ENCODE measurements at regions not wholly inside any gene's neighbourhood (a gene's known extent, or its start where the extent isn't known, plus 50 kb on each side); places are given as distances from the start of the nearest gene placed in this dataset.

- no peak overlapping the region for H2AFZ ChIP-seq (ENCODE audit: low read depth, low read length, severe bottlenecking)
- H3K4me2 ChIP-seq (ENCODE audit: low read depth, low read length, poor library complexity, severe bottlenecking): no peak overlapping the region
- no peaks in the 10 kb centered on the region for H3K9me3 ChIP-seq (ENCODE audit: insufficient read depth, low read length)
- H3K9me2 ChIP-seq (replicated peaks; ENCODE audit: insufficient read depth, low read length): no peaks in the 10 kb centered on the region
- H3K4me3 ChIP-seq (ENCODE audit: insufficient read depth, low read length, poor library complexity, severe bottlenecking): no peak overlapping the region
- H3K27ac ChIP-seq (ENCODE audit: low read depth, low read length): no peak overlapping the region
- H3K79me2 ChIP-seq (ENCODE audit: insufficient read depth, low read length): no peaks in the 10 kb centered on the region
- H3K27me3 ChIP-seq (ENCODE audit: low read length): no peaks in the 10 kb centered on the region
- TF ChIP-seq CTCF (IDR thresholded peaks at IDR 0.05; ENCODE audit: insufficient read depth, low read length, poor library complexity, severe bottlenecking): no peak
- no peak for TF ChIP-seq EZH2phosphoT487 (conservative IDR thresholded peaks at IDR 0.05; ENCODE audit: low read length)
- H3F3A ChIP-seq (ENCODE audit: insufficient read depth): no peaks in the 10 kb centered on the region
- H3K36me3 ChIP-seq (ENCODE audit: low read length): no peaks in the 10 kb centered on the region
- no peak overlapping the region for H3K9ac ChIP-seq (ENCODE audit: low read length)
- H4K20me1 ChIP-seq (ENCODE audit: low read depth, low read length): no peaks in the 10 kb centered on the region
Observed at GRCh38 chr11:92601048-92601447, 368.4 kb upstream of the MTNR1B start.

GRCh38 chr11:92605667-92606066 is 363.8 kb upstream of the MTNR1B start:
- no peaks in the 10 kb centered on the region for H3F3A ChIP-seq (ENCODE audit: insufficient read depth)
- H3K4me2 ChIP-seq (ENCODE audit: low read depth, low read length, poor library complexity, severe bottlenecking): no peak overlapping the region
- TF ChIP-seq EZH2phosphoT487 (conservative IDR thresholded peaks at IDR 0.05; ENCODE audit: low read length): no peak
- no peak for TF ChIP-seq CTCF (IDR thresholded peaks at IDR 0.05; ENCODE audit: insufficient read depth, low read length, poor library complexity, severe bottlenecking)
- no peaks in the 10 kb centered on the region for H3K79me2 ChIP-seq (ENCODE audit: insufficient read depth, low read length)
- no peaks in the 10 kb centered on the region for H3K36me3 ChIP-seq (ENCODE audit: low read length)
- H3K27ac ChIP-seq (ENCODE audit: low read depth, low read length): no peak overlapping the region
- no peaks in the 10 kb centered on the region for H3K9me2 ChIP-seq (replicated peaks; ENCODE audit: insufficient read depth, low read length)
- no peaks in the 10 kb centered on the region for H3K9me3 ChIP-seq (ENCODE audit: insufficient read depth, low read length)
- no peak overlapping the region for H3K9ac ChIP-seq (ENCODE audit: low read length)
- H3K27me3 ChIP-seq (ENCODE audit: low read length): no peaks in the 10 kb centered on the region
- no peak overlapping the region for H2AFZ ChIP-seq (ENCODE audit: low read depth, low read length, severe bottlenecking)
- H4K20me1 ChIP-seq (ENCODE audit: low read depth, low read length): no peaks in the 10 kb centered on the region
- no peak overlapping the region for H3K4me3 ChIP-seq (ENCODE audit: insufficient read depth, low read length, poor library complexity, severe bottlenecking)

- Histone ChIP-seq H3K4me3 (ENCODE audit: insufficient read depth, low read length, poor library complexity, severe bottlenecking) (no peak overlapping the region), H3K27ac (ENCODE audit: low read depth, low read length) (no peak overlapping the region), H3K9ac (ENCODE audit: low read length) (no peak overlapping the region), H4K20me1 (ENCODE audit: low read depth, low read length) (no peaks in the 10 kb centered on the region), H2AFZ (ENCODE audit: low read depth, low read length, severe bottlenecking) (no peak overlapping the region), H3K79me2 (ENCODE audit: insufficient read depth, low read length) (no peaks in the 10 kb centered on the region), H3K27me3 (ENCODE audit: low read length) (no peaks in the 10 kb centered on the region), H3K36me3 (ENCODE audit: low read length) (no peaks in the 10 kb centered on the region), H3K9me3 (ENCODE audit: insufficient read depth, low read length) (no peaks in the 10 kb centered on the region), H3K9me2 (replicated peaks; ENCODE audit: insufficient read depth, low read length) (no peaks in the 10 kb centered on the region), H3K4me2 (ENCODE audit: low read depth, low read length, poor library complexity, severe bottlenecking) (no peak overlapping the region), H3F3A (ENCODE audit: insufficient read depth) (no peaks in the 10 kb centered on the region)
- TF ChIP-seq EZH2phosphoT487 (conservative IDR thresholded peaks at IDR 0.05; ENCODE audit: low read length) (no peak), CTCF (IDR thresholded peaks at IDR 0.05; ENCODE audit: insufficient read depth, low read length, poor library complexity, severe bottlenecking) (no peak)
Observed at GRCh38 chr11:92607969-92608722, 361.3 kb upstream of the MTNR1B start.

Data from SU-DHL-6 (cell line).